Activated T-cell treated with anti-CD3 and anti-CD28 coated beads for 1 hour (primary cell): ENCODE measurements at regions not wholly inside any gene's neighbourhood (a gene's known extent, or its start where the extent isn't known, plus 50 kb on each side); places are given as distances from the start of the nearest gene placed in this dataset.
"Not testable (repeated sequence)": the region's sequence is repeated elsewhere in the genome, so short reads cannot be mapped to it uniquely, and the experiment has no call there.

Experiments used
- DNase-seq: peaks from one replicate; pipeline ENCODE4 v3.0.0-alpha.2; 2020; ENCODE audit warnings: low read depth

DNA sequence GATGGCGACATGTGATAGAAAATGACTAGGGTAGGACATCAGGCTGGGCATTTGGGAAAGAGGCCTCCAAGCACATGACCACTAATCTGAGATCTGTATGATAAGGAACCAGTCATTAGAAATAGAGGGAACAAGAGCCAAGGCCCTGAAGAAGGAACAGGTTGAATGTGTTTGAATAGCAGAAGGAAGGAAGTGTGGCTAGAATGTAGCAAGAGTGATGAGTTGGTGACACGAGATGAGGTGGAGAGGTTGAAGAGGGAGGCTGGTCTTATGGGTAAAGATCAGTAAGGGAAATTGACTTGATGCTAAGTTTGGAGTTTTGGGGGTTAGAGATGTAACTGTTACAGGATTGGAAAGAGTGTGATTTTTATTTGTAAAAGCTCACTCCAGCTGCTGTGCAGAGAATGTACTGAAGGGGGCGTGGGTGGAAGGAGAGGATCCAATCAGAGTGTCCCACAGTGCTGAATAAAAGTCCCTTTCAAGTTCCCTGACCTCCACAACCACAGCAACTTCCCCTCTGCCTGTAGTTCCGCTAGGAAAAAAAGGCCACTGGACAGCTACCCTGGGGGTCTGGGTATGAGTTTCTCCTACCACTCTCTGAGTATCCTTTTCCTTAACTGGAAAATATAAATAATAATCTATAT lies 295.0 kb downstream of the OMA1 start:
- DNase-seq: no peak

DNA sequence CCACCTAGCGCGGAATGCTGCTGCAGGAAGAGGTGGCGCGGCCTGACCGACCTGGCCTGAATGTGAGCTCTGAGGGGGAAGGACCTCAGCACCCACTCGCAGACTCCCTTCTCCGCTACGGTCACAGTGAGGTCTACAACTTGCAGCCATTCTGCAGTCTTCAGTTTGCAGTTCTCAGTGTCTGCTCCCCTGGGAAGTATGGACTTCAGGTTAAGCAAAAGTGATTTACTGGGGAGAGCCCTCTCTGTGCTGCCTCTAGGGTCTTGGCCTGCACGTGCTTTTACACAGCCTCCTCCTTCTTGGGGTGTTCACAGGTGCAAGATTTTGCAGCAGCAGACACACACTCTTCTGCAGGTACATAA lies 296.0 kb downstream of the OMA1 start:
- no peak for DNase-seq

DNA sequence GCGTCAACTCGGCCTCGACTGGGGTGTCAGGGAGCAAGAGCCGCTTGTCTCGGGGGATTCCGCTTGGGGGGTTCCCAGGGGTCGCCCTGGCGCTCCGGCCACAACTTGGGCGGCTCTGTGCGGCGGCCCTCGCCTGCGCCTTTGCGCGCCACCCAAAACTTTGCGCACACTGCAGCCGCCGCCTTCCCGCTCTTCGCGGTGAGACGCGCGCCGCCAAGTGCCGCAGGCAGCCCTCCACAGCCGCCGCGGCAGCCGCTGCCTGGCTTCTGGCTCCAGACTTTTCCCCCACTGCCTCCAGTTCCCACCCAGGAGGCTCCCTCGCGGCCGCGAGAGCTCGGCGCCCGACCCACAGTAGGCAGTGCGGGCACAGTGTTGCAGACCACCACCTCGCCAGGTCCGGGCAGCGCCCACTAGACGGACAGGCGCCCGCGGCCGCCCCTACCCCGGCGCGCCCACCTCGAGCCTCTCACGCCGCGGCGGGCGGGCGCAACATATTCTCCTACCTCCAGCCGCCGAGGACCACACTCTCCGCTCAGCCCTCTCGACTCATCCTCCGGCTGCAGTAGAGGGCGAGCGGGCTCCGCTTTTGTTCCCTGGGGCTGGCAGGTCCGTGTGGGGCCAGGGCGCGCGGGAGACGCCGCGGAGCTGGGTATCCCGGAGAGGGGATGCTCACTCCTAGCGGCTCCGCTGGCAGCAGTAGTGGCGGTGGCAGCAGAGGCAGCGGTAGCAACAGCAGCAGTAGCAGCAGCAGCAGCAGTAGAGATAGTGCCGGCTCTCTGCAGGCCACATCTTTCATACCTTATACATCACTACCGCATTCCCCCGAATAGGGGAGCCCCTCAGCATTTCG lies 296.6 kb downstream of the OMA1 start:
- no peak for DNase-seq

DNA sequence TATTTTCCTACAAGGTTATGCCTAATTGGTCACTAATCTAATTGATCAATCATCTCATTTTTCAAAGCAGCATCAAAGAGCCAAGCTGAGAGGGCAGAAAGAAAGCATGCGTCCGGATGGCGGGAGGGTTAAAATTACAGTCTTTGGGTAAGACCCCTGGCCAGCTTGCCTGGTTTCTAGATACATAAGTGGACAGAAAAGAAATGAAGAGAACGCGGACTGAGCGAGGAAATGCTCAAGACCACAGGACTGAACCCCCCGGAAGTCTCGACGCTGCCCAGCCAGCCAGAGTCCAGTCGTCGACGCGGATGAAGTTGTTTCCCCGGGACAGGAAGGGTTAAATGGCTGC lies 297.2 kb downstream of the OMA1 start:
- no peak for DNase-seq

DNA sequence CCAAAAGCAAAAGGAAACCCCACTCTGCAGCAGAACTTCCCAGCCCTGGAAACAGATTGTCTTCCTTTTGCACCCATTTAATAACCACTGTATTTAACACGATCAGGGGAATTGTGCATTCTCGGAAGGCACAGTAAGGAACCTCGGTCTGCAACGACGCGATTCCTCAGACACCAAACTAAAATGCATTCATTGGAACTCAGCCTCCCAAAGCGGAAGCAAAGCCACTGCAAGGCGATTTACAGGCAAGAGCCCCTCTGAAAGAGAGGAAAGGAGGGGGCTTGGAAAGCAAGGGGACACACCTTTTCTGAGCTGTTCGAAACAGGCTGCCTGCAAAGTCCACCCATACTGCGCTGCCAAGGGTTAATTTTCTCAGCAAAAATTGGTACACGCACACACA lies 297.7 kb downstream of the OMA1 start:
- DNase-seq: no peak

DNA sequence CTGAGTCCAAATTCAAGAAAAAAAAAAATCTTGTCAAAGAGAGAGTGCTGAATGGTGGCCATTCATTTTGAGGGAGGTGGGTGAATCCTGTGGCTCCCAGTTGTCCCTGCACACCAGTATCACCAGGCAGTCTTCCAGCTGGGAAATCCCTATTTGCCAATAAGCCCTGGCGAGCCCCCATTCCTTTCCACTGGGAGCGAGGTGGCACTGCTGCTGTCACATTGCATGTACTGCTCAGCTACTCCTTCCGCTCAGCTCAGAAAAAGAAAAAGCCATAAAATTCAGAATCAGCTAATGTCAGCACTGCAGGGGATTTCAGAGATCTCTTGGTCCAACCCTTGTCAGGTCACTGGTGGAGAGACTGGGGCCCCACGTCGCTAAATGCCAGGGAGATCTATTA lies 298.5 kb downstream of the OMA1 start:
- no peak for DNase-seq

DNA sequence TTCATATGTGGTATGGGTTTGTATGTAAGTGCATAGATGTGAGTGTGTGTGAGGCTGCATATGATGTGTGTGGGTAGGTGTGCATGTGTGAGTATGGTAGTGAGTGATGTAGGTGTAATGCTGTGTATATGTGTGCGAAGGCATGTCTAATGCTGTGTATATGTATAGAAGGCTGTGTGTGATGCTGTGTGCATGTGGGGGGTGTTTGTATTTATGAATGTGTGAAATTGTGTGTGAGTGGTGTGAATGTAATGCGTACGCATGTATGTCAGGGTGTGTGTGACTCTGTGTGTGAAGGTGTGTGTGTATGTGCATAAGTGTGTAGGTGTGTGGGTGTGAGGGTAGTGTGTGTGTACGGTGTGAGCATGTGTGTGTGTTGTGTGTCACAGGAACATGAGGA lies 300.0 kb downstream of the OMA1 start:
- no peak for DNase-seq

DNA sequence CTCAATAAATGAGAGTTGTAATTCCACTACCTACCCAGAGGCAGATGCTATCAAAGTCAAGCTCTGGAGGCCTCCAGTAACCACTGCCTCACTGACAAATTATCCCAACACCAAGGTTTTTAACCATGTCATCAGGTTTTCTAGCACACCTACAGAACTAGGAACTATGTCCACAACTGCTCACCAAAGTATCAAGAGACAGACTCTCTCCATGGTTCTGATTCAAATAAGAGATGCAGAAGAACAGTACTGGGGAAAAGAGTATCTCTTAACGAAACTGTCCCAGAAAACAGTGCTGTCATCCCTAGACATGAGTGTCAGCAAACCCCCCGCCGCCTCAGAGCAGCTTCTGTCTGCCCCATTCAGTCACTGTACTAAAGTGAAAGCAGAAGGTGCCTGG lies 301.7 kb downstream of the OMA1 start:
- DNase-seq: no peak

DNA sequence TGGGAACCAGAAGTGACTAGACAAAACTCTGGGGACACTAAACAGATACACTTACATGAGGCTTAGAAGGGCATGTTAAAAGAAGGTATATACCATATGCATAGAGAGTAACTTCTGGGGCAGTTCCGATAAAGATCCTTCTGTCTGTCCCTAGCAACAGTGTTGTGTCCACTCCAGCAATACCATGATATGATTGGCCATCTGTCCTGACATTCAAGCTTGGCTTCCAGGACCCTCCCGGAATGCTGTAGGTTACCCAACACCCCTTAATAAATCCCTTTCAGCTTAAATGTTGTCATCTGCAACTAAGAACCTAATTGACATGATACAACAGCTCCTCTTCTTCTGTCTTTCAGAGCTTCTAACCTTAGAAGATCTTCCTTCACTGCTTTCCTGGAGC lies 307.7 kb downstream of the OMA1 start:
- no peak for DNase-seq

DNA sequence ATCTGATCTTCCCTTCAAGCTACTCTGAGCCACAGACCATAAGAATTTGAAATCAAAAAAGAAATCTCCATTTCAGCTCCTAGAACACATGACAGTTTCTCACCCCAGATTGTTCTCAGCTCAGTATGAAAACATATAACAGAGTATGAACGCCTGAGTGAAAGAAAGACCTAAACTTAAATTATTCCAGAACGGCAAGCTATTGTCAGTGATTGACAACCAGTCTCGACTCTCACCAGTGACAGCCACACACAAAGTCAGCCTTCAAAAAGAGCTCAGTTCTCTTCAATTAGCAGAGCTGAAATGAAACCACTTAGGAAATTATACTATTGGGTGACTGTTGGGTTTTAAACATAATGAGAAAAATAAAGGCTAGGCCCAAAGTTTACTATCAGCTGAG lies 312.8 kb downstream of the OMA1 start:
- DNase-seq: no peak

DNA sequence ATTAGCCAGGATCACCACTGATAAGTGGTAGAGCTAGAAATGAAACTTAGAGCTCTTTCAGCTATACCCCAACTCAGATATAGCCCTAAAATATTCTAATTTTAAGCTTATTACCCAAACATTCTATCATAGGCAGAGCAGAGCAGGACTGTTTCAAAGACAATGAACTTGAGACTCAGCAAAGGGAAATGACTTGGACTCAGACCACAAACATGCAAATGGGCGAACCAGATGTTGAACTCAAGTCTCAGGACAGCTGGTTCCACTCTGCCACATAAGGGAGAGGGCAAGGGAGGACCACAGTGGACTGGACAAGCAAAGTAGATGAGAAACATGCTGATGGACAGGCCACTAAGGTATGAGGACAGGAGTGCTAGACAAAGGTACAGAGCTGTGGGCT lies 315.3 kb downstream of the OMA1 start:
- no peak for DNase-seq

DNA sequence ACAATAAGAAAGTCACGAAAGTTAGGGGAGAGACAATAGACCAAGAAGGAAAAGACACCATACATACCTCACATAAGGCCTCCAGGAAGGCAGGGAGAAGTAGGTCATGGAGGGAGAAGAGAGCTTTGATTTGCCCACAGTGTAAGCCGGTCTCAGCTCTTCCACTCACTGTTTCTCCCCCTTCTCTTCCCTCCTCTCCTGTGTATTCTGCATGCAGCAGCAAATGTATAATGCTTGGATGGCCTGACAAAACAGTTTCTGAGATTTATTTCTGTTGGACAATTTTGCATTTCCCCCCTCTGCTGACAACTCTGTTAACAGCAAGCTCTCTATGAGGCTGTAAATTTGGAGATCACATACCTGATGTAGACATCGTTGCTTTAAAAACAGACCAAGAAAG lies 318.9 kb downstream of the OMA1 start:
- DNase-seq: no peak

DNA sequence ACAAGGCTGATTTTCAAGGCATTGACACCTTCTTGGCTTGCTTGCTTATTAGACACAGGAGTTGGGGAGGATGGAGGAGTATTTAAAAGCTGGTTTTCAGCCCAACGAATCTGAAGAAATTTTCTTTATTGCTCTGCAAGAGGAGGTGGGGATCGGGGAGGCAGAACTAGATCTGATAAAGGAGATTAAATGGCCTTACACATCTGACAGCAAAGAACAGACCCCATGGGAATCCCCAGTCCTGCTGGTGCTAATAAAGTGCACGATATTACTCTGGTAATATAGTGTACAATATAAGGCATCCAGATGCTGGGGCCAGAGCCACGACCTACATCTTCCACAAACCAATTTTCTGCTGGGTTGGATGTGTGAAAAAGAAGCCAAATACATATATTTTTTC lies 323.0 kb downstream of the OMA1 start:
- DNase-seq: no peak

DNA sequence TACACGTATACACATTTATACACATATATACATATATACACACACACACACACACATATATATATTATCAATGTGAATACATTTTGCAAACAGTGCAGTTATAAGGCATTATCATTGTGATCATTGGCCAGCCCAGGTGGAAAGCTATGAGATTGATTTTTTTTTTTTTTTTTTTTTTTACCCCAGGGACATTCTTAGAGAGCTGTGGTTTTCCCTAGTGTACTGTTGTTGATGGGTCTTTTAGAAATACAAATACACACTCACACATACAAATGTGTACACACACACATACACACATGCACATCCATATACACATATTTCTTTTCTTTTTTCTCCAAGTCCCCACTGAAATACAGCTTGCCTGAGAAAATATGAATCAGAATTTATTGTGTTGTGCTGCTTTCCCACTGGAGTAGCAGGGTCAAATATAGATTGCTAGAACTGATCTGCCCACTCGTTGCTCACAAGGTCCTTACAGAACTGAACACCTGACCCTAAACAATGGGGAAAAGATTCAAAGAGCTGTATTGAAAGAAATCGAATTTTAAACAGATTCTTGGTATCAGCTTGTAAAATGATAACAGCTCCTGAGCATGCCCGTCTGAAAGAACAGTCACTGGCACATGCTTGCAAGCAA lies 325.6 kb downstream of the OMA1 start:
- no peak for DNase-seq

DNA sequence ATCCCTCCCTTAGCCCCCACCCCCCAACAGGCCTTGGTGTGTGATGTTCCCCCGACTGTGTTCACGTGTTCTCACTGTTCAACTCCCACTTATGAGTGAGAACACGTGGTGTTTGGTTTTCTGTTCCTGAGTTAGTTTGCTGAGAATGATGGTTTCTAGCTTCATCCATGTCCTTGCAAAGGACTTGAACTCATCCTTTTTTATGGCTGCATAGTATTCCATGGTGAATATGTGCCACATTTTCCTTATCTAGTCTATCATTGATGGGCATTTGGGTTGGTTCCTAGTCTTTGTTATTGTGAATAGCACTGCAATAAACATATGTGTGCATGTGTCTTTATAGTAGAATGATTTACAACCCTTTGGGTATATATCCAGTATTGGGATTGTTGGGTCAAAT lies 330.4 kb downstream of the OMA1 start:
- DNase-seq: not testable (repeated sequence)

DNA sequence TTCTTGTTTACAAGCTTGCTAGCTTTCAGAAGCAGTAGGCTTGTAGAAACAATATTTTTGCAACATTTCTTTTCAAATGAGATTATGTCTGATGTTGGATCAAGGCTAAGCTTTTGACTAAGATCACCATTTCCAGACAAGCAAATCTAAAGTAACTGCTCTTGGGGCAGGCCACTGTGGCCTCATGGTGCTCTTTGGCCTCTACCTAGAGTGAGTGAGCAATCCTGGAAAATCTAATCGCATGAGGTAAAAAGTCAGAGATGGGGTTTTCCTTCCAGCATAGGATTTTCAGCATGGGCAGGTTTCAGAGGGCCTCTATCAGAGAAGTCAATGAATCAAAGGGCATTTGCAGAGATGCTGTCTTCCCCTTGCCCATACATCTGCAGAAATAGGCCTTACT lies 331.9 kb downstream of the OMA1 start:
- DNase-seq: no peak

DNA sequence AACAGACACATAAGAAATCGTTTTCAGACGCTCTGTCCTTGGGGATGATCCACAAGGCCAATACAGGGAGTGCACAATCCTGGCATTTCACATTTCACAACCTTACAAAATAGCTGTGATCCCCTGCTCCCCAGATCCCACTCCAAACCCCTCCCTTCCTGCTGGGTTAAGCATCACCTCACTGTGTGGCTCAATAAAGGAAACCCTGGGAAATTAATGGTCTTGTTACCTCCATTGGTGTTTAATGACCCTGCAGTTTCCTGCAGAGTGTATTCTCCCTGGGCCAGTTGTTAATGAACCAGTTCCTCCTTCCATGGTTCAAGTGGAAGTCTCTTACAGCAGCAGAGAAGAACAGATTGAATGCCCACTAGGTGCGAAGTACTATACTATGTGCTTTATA lies 334.7 kb downstream of the OMA1 start:
- DNase-seq: no peak

DNA sequence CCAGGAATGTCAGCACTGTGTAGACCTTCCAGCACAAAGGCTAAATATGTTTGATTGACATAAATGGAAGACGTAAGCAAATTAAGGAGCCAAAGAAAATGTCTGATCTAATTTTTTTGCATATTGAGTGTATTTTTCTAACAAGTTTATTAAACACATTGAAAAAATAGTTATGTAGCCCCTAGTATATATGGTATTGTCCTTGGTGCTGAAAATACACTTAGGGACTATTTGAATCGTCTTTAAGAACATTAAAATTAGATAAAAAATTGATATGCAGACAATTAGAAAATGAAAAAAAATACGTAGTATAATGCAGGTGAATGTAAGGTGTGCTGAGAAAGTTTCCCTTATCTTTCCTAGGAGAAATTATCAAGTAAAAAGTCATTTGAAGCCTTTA lies 337.0 kb downstream of the OMA1 start:
- DNase-seq: no peak

DNA sequence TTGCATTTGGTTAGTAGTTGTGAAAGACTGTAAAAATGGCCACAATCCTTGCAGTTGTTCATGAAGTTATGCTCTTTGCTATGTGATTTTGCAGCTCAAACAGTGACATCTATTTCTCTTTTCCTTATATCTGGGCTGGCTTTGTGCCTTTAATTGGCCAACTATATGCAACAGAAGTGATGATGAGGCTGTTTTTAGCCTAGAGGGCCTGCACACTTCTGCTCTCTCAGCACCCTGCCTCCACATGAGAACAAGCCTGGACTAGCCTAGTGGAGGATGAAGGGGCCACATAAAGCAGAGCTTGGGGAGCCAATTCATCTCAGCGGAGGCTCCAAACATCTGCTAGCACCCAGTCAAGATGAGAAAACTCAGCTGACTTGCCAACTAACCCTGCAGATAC lies 339.8 kb downstream of the OMA1 start:
- no peak for DNase-seq

DNA sequence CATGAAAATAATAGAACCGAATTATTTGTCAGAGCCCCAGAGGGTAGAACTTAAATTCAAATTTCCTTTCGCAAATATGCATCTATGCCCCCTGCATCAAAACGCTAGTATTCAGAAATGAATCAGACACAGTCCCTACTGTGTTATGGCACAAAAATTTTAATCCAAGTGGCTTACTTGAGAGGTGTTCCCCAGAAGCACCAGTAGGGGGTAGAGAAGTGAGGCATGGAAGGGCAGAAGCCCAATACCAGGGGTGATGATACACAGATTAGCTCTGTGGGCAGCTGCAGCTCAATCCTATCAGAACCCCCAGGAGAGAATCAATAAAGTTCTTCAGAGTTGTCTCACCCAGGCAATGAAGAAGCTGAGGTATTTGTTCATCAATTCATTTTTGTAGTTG lies 342.2 kb downstream of the OMA1 start:
- DNase-seq: no peak

DNA sequence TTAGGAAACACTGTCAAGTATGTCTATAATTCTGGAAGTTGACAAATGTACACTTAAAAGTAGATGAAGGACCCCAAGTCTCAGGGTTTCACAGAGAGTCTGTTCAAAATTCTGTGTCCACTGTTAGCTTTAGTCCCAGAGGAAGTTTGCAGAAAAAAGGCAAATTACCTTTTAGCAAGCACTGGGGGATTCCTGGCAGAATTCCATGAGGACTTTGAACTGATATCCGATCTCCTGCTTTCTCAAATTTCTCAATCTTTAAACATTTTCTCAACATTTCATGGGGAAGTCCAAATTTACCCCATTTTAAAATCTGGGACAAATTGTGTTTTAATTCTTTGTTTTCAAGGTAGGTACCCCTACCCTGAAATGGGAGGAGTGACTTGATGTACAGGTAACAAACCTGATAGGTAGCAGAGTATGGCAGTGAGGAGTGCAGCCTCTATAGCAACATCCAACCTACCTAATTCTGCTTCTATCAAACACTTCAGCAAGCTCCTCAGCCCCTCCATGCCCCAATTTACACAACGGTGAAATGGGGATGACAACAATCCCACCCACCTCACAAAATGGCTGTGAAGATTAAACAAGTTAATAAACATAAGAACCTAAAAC lies 344.9 kb downstream of the OMA1 start:
- DNase-seq: no peak

DNA sequence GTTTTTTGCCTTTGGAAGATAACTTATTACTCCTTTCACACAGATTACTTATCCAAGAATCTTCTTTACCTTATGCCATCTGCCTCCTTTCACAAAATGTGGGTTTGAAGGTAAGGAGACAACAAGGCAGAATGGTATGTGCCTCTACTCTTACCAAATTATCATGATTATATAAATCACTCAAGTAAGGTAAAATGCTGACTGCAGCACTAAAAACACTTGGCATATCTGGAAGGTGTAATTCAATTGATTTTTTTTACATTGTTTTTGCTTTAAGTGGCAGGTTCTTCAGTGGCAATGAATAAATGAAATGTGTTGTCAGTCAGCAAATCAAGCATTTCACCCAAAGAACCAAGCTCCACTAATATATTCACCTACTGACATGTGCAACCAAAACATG lies 346.1 kb downstream of the OMA1 start:
- DNase-seq: no peak

DNA sequence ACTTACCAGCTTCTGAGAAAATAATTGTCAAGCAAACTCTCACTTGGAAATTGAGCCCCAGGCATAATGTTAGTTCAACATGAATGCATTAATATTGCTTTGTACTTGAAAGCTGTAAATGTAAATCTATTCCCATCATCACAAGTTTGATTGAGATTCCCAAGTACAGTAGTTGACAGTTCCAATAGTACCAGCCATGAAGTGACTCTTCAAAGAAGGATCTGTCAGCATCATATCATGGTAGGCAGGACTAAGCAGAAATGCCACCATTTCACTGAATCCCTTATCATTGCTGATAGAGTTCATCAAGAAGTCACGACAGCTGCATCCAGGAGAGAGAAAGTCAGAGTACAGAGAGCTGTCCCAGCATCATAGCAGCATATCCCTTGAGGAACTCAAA lies 348.7 kb downstream of the OMA1 start:
- DNase-seq: no peak
